Loucy (cell line): ENCODE measurements at regions not wholly inside any gene's neighbourhood (a gene's known extent, or its start where the extent isn't known, plus 50 kb on each side); places are given as distances from the start of the nearest gene placed in this dataset.

Experiments
- H2AFZ ChIP-seq: fragments of 200-600 bp; sonication (generic); 2 replicates; pipeline ENCODE4 v1.6.0; 2016; ENCODE audit warnings: antibody characterized with exemption, mild to moderate bottlenecking, low read length, moderate library complexity
- H3F3A ChIP-seq: fragments of 200-600 bp; 2 replicates; pipeline ENCODE4 v1.6.0; 2016; ENCODE audit warnings: antibody characterized with exemption, low read depth, mild to moderate bottlenecking
- H3K27me3 ChIP-seq: fragments of 200-600 bp; sonication (generic); 2 replicates; pipeline ENCODE4 v1.6.1; 2014; ENCODE audit warnings: low read length, mild to moderate bottlenecking; ENCODE audit not compliant: insufficient read depth, poor library complexity, severe bottlenecking
- H3K36me3 ChIP-seq: fragments of 200-600 bp; sonication (generic); 2 replicates; pipeline ENCODE4 v1.6.1; 2016; ENCODE audit warnings: low read length; ENCODE audit not compliant: insufficient read depth
- H3K4me1 ChIP-seq: fragments of 200-600 bp; sonication (generic); 2 replicates; pipeline ENCODE4 v1.5.1; 2014; ENCODE audit warnings: low read length, mild to moderate bottlenecking; ENCODE audit not compliant: insufficient read depth, poor library complexity, severe bottlenecking
- H3K4me2 ChIP-seq: fragments of 200-600 bp; sonication (generic); 2 replicates; pipeline ENCODE4 v1.6.0; 2014; ENCODE audit warnings: antibody characterized with exemption, low read length, low read depth, mild to moderate bottlenecking; ENCODE audit not compliant: poor library complexity, severe bottlenecking
- H3K4me3 ChIP-seq: fragments of 200-600 bp; sonication (generic); 2 replicates; pipeline ENCODE4 v1.5.1; 2014; ENCODE audit warnings: low read length, mild to moderate bottlenecking, mixed read lengths; ENCODE audit not compliant: poor library complexity, severe bottlenecking
- H3K79me2 ChIP-seq: fragments of 200-600 bp; sonication (generic); 2 replicates; pipeline ENCODE4 v1.6.1; 2014; ENCODE audit warnings: low read length; ENCODE audit not compliant: insufficient read depth
- H3K9ac ChIP-seq: fragments of 200-600 bp; sonication (generic); 2 replicates; pipeline ENCODE4 v1.6.0; 2014; ENCODE audit warnings: mild to moderate bottlenecking, low read depth, low read length, moderate library complexity; ENCODE audit not compliant: poor library complexity, severe bottlenecking
- H3K9me2 ChIP-seq: fragments of 200-600 bp; sonication (generic); replicated peaks from 2 replicates; pipeline ENCODE4 v1.6.1; 2016; ENCODE audit warnings: low read depth, low read length, mixed read lengths
- H3K9me3 ChIP-seq: fragments of 200-600 bp; sonication (generic); 2 replicates; pipeline ENCODE4 v1.6.1; 2014; ENCODE audit warnings: mild to moderate bottlenecking, antibody characterized with exemption, low read length, low read depth; ENCODE audit not compliant: insufficient read depth
- H4K20me1 ChIP-seq: fragments of 200-600 bp; sonication (generic); 2 replicates; pipeline ENCODE4 v1.6.0; 2014; ENCODE audit warnings: antibody characterized with exemption, low read length, mild to moderate bottlenecking; ENCODE audit not compliant: insufficient read depth, poor library complexity, severe bottlenecking
- CTCF ChIP-seq: fragments of 200-600 bp; sonication (generic); conservative IDR thresholded peaks from 2 replicates; pipeline ENCODE4 v1.5.1; 2014; ENCODE audit warnings: mild to moderate bottlenecking, antibody characterized with exemption, low read length
- EZH2phosphoT487 ChIP-seq: fragments of 200-600 bp; IDR thresholded peaks from 2 replicates; pipeline ENCODE4 v1.6.1; 2018; ENCODE audit warnings: antibody characterized with exemption, mild to moderate bottlenecking, moderate library complexity, borderline replicate concordance

GRCh38 chr3:81307221-81307620, 454.2 kb downstream of the GBE1 start:
- Histone ChIP-seq H3F3A (no peaks in the 10 kb centered on the region), H4K20me1 (no peaks in the 10 kb centered on the region), H3K9me2 (no peaks in the 10 kb centered on the region), H3K4me3 (no peak overlapping the region), H3K9me3 (no peaks in the 10 kb centered on the region), H3K4me1 (no peaks in the 10 kb centered on the region), H2AFZ (no peak overlapping the region), H3K9ac (no peak overlapping the region), H3K36me3 (no peaks in the 10 kb centered on the region), H3K4me2 (no peak overlapping the region), H3K79me2 (no peaks in the 10 kb centered on the region), H3K27me3 (no peaks in the 10 kb centered on the region)
- TF ChIP-seq EZH2phosphoT487 (no peak), CTCF (no peak)

GRCh38 chr3:81303321-81303720, 458.1 kb downstream of the GBE1 start:
- Histone ChIP-seq H3K27me3 (no peaks in the 10 kb centered on the region), H3K36me3 (no peaks in the 10 kb centered on the region)

GRCh38 chr3:81302045-81302444, 459.4 kb downstream of the GBE1 start:
- H3K9me3 ChIP-seq: no peaks in the 10 kb centered on the region
- TF ChIP-seq CTCF (peak; percentile 71), EZH2phosphoT487 (no peak)
- H2AFZ ChIP-seq: no peak overlapping the region
- H3K36me3 ChIP-seq: no peaks in the 10 kb centered on the region
- H3K9me2 ChIP-seq: no peaks in the 10 kb centered on the region
- no peaks in the 10 kb centered on the region for H3F3A ChIP-seq
- no peaks in the 10 kb centered on the region for H3K27me3 ChIP-seq
- no peak overlapping the region for H3K9ac ChIP-seq
- no peaks in the 10 kb centered on the region for H3K79me2 ChIP-seq
- H3K4me3 ChIP-seq: no peak overlapping the region
- H4K20me1 ChIP-seq: no peaks in the 10 kb centered on the region
- no peaks in the 10 kb centered on the region for H3K4me1 ChIP-seq
- no peak overlapping the region for H3K4me2 ChIP-seq

More at GRCh38 chr3:81303321-81303720, 458.1 kb downstream of the GBE1 start:
- no peak overlapping the region for H3K9ac ChIP-seq
- no peak overlapping the region for H2AFZ ChIP-seq
- no peak overlapping the region for H3K4me3 ChIP-seq
- no peaks in the 10 kb centered on the region for H3K9me3 ChIP-seq
- H4K20me1 ChIP-seq: no peaks in the 10 kb centered on the region
- H3K4me2 ChIP-seq: no peak overlapping the region
- H3K79me2 ChIP-seq: no peaks in the 10 kb centered on the region
- no peak for TF ChIP-seq EZH2phosphoT487
- no peak for TF ChIP-seq CTCF
- no peaks in the 10 kb centered on the region for H3F3A ChIP-seq
- H3K4me1 ChIP-seq: no peaks in the 10 kb centered on the region
- H3K9me2 ChIP-seq: no peaks in the 10 kb centered on the region
